GM19238 (cell line): ENCODE measurements at regions not wholly inside any gene's neighbourhood (a gene's known extent, or its start where the extent isn't known, plus 50 kb on each side); places are given as distances from the start of the nearest gene placed in this dataset.
"Not testable (repeated sequence)": the region's sequence is repeated elsewhere in the genome, so short reads cannot be mapped to it uniquely, and the experiment has no call there.

Source experiments
- DNase-seq: peaks from one replicate; pipeline ENCODE4 v3.0.0; 2011; ENCODE audit warnings: low spot score; ENCODE audit not compliant: insufficient read length

- DNase-seq = no peak
Observed at GRCh38 chr5:56686337-56687195, 128.8 kb upstream of the MAP3K1 start.

GRCh38 chr5:56685503-56686217 lies 129.7 kb upstream of the MAP3K1 start:
- DNase-seq = no peak

DNA sequence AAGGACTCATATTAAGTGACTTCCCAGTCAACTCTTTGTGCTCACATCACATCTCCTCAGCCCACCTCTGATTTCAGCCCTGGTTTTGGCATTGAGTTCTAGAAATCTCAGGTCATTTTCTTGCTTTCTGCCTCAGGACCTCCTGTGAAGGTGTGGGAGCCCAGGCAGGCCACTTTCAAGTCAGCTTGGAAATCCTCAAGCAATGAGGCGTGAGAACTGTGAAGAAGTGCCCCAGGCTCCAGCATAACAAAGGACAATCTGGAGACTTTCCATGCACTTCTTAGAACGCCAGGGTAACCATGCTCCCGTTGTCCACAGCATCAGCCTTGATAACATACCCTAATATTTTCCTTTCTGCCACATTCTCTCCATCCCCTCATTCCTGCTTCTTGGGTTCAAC lies 131.2 kb upstream of the MAP3K1 start:
- DNase-seq = no peak

GRCh38 chr5:56683733-56684132 lies 131.6 kb upstream of the MAP3K1 start:
- no peak for DNase-seq

DNA sequence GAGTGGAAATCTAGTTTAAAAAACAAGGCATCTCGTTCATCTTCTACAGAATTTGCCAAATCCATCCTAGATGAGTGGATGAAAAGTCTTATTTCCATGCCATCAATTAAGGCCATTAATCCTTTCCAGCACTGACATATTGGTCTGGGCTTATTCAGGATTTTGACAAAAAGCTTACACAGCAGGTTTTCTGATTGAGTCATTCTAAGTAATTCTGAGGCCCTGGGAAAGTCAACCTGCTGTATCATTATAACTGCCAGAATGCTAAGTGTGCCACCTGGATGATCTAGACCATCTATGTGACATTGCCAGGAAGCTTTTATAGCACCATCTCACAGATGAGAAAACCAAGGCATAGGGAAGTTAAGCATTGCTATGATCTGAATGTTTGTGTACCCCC lies 132.1 kb upstream of the MAP3K1 start:
- no peak for DNase-seq

- no peak for DNase-seq
Observed at GRCh38 chr5:56681346-56681745, 134.0 kb upstream of the MAP3K1 start.

- DNase-seq = no peak
Observed at GRCh38 chr5:56680731-56681130, 134.6 kb upstream of the MAP3K1 start.

DNA sequence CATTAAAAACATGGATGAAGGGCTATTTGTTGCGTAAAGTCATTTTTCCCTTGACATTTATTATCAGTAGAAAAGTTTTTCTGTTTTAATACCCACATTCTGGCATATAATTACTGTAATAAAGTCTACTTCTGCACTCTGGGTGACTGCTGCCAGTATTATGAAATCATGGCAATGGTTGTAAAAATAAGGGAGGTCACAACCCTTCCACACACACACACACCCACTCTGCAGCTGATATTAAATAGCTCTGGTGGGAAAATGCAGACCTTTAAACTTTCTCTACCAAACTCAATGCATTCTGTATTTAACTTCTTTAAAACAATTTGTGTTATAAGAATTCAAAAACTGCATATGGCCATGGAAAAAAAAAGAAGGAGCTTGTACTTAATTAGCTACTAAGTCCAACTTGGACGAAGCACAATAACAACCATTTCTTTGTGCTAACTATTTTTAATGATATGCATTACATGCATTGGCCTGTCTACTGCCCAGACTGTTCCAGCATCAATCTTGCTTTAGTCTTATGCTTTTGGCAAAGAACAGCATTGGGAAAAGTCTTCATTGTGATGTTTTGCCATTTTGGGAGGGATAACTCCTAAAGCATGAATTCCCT lies 137.6 kb upstream of the MAP3K1 start:
- no peak for DNase-seq

GRCh38 chr5:56676091-56676768 lies 139.1 kb upstream of the MAP3K1 start:
- no peak for DNase-seq

- no peak for DNase-seq
Observed at GRCh38 chr5:56674441-56674840, 140.9 kb upstream of the MAP3K1 start.

GRCh38 chr5:56673171-56673570 lies 142.2 kb upstream of the MAP3K1 start:
- no peak for DNase-seq

- DNase-seq = no peak
Observed at GRCh38 chr5:56671571-56671970, 143.8 kb upstream of the MAP3K1 start.

- no peak for DNase-seq
Observed at GRCh38 chr5:56670916-56671315, 144.4 kb upstream of the MAP3K1 start.

DNA sequence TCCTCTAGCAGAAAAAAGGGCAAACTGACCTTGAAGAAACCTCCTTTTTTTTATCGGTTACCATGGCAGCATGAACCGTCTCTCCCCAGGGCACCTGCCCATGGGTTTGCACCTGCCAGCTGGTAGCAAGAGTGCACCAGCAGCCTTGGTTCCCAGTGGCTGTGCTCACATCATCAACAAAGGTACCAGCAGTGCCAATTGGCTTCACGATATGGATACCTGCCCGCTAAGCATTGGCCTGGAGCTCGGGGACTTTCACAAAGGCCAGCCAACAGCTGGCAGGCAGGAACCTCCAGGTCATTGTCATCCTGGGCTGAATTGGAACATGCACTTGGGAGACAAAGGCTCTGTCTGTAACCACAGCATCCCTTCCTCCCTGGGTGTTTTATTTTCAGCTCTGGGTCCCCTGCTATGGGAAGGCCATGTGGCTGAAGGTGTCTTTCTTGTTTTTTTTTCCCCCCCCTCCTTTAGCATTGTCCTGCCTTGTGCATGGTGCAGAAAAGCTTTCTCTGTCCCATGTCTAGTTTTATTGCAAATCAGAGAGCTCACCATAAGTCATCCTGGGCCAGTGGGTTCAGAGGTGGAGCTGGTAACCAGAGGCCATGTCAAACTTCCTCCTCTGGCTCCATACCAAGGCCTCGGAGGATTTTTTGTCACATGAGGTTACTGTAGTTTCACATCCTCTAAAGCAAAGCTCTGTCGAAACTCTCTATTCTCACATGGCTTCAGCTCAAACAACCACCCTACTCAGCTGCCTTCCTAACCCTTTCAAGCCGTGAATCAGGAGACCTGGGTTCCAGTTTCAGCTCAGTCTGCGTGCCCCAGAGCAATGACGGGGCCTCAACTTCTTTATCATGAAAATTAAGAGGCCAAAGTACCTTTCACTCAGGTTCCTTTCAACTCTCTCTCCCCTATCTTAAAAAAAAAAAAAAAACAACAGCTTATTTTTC lies 145.5 kb upstream of the MAP3K1 start:
- peak; percentile 67 for DNase-seq

- no peak for DNase-seq
Observed at GRCh38 chr5:56668996-56669395, 146.4 kb upstream of the MAP3K1 start.

GRCh38 chr5:56667692-56668091 lies 147.7 kb upstream of the MAP3K1 start:
- DNase-seq = no peak

- no peak for DNase-seq
Observed at GRCh38 chr5:56666901-56667300, 148.4 kb upstream of the MAP3K1 start.

DNA sequence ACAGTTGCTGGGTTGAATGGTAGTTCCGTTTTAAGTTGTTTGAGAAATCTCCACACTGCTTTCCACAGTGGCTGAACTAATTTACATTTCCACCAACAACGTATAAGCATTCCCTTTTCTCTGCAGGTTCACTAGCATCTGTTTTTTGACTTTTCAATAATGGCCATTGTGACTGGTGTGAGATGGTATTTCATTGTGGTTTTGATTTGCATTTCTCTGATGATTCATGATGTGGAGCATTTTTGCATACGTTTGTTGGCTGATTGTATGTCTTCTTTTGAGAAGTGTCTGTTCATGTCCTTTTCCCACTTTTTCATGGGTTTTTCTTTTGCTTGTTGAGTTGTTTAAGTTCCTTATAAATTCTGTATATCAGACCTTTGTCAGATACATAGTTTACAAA lies 150.2 kb upstream of the MAP3K1 start:
- not testable (repeated sequence) for DNase-seq

- no peak for DNase-seq
Observed at GRCh38 chr5:56664025-56664424, 151.3 kb upstream of the MAP3K1 start.

DNA sequence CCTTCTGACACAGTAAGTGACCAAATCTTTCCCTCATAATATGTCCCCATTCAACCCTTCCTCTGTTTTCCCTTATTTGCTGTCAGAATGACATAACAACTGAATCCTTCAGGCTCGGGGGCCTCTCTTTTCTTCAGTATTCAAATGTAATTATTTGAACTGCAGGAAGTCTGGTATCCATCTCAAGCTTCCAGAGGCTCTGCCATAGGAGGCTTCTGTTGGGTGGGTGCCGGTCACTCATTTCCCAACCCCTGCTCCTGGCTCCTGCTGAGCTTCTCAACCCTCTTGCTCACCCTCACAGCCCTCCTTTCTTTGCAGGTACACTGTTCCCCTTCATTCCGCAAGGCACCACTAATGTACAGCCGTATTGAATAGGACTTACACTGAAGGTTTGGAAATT lies 151.8 kb upstream of the MAP3K1 start:
- DNase-seq = no peak

GRCh38 chr5:56662893-56663292 lies 152.5 kb upstream of the MAP3K1 start:
- DNase-seq = no peak
